ENCODE measurements at regions not wholly inside any gene's neighbourhood (a gene's known extent, or its start where the extent isn't known, plus 50 kb on each side); places are given as distances from the start of the nearest gene placed in this dataset.
"Not testable (repeated sequence)": the region's sequence is repeated elsewhere in the genome, so short reads cannot be mapped to it uniquely, and the experiment has no call there.

DNA sequence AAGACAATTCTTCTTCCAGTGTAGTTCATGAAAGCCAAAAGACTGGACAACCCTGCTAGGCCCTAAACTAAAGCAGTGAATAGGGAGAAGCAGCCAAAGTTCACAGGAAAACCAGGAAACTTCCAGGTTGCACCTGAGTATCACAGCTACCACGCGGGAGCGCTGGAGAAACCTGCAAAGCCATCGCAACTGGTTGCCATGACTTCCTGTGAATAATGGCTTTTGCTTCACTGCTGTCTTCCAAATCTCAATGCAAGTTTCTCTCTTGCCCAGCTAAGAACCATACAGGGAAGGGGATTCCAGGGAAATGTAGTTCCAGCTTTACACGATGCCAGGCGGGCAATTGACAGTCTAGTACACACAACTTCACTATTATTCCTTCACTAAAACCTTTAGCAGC, 114.1 kb downstream of the GXYLT1 start:
- no peak for DNase-seq

DNA sequence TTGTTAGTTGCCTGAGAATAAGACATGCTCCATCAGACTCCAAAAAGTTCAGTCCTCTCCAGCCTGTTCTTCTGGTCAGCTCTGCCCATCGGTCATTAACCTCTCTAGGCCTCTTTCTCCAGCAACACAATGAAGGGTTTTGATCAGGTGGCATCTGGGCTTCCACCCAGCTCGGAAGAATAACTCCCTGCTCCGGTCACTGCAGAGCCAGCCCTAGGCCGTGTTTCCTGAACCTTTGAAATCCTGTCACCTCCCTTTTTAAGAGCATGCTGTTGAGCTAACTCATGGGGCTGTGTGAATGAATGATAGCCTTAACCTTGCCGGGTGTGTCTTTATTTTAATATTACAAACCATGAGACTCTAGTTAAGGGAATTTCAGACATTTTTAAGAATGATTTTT, 117.1 kb downstream of the GXYLT1 start:
- DNase-seq: no peak

DNA sequence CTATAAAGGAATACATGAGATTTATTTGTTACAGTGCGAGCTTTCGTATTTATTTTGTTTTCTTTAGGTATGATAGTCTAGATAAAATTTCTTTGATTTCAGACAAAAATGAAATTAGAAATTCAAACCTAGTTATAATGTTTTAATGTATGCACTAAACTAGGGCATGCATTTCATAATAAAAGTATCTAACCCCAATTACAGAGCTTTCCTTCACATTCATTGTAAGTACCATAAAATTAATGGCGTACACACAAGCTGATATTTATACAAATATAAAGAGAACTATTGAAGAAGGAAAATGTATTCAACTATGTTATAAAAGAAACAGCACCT, 120.2 kb downstream of the GXYLT1 start:
- no peak for DNase-seq

DNA sequence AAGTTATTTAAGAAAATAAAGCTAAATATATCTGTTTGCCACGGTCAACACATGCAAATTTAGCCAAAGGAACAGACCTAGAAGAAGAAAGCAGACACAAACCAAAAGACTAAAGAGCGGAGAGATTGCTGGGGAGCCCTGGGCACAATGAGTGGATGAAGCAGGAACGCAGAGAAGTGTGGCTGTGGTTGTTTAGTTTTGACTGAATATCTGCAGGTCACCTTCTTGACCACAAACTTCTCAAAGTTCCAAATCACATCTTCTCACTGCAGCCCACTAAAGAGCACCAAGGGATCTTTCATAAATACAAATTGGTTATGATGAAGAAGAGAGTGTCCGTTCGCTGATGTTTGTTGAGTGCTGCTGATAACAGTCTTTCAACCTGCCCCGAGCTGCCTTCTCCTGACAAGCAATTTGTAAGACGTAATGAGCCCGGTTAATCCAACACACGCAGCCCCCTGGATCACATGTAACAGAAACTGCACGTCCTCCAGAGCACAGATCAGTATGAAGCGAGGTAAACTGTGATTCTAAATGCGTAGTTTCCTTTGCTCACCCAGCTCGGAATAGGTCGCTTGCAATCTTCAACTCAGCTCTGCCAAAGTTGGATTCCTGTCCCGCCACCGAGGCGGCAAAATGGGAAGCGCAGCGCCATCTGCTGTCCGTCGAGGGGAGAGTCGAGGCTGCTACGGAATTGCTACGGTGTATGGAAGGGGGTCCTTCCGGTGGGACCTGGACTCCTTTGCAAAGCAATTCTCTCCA, 120.8 kb downstream of the GXYLT1 start:
- peak; percentile 46 for DNase-seq

DNA sequence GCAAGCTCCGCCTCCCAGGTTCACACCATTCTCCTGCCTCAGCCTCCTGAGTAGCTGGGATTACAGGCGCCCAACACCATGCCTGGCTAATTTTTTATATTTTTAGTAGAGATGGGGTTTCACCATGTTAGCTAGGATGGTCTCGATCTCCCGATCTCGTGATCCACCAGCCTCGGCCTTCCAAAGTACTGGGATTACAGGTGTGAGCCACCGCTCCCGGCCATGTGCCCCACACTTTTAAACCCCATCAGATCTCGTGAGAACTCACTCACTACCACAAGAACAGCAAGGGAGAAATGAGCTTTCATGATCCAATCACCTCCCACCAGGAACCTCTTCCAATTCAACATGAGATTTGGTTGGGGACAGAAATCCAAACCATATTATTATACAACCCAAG, 122.7 kb downstream of the GXYLT1 start:
- DNase-seq: not testable (repeated sequence)

DNA sequence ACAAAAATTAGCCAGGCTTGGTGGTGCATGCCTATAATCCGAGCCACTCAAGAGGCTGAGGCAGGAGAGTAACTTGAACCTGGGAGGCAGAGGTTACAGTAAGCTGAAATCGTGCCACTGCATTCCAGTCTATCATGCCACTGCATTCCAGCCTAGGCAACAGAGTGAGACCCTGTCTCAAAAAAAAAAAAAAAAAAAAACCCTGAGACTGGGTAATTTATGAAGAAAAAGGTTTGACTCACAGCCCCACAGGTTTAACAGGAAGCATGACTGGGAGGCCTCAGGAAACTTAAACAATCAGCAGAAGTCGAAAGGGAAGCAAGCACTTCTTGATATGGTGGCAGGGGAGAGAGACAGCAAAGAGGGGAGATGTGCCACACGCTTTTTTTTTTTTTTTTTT, 123.2 kb downstream of the GXYLT1 start:
- DNase-seq: peak; percentile 7

DNA sequence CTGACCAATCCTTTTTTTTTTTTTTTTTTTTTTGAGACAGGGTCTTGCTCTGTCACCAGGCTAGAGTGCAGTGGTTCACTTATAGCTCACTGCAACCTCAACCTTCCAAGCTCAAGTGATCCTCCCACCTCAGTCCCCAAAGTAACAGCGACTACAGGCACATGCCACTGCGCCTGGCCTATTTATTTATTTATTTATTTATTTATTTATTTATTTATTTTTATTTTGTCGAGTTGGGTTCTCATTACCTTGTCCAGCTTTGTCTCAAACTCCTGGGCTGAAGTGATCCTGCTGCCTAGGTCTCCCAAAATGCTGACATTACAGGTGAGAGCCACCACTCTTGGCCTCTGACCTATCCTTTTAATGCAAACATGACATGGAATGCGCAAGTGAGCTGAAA, 124.4 kb downstream of the GXYLT1 start:
- DNase-seq: no peak

DNA sequence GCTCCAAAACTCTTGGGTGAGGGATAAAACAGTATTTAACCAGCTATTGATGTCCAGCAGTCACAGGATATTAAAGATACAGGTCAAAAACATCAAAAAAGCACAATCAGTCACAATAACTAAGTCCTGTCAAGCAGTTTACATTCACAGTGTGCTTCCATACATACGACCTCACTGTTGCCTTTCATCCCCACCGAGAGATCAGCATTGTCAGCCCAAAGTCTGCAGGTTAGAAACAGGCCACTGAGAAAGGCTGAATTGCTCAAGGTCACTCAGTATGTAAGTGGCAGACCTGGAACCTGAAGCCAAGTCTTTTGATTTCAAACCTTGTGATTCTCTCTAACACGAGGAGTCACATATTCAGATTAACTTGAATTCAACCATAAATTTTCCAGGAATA, 124.9 kb downstream of the GXYLT1 start:
- no peak for DNase-seq

DNA sequence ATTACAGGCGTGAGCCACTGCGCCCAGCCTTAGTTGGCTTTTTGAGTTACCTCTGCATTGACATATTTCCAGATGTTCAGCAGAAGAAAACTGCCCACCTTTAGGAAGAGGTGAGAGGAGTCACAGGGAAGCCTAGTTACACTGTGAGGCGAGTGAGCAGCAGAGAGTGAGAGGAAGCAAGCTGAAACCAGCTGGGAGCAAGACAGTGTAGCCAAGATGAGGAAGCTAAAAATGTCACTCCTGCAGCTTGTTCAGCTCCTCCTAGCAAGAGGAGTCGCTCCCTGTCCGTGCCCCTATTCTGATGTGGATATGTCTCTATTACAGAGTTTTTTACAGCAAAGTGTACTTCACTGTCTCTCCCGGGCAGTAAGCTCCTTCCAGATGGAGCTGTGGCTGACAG, 127.6 kb downstream of the GXYLT1 start:
- DNase-seq: no peak

DNA sequence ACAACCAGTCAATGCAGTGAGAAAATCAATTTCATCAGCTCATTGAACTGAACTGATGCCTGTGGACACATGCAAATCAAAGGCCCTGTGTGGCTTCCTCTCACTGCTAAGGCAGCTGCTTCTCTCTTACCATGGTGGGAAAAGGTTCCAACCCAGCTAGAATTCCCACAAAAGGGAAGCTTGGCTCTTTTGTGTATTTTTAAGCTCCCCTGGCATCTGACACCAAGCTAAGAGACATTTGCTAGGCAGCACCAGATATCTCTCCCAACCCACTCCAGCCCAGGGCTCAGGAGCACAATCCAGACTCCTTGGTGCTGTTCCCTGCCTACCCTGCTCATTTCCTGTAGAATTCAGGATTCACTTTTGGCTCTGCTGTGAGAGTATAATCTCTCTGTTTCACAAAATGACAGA, 129.6 kb downstream of the GXYLT1 start:
- no peak for DNase-seq

DNA sequence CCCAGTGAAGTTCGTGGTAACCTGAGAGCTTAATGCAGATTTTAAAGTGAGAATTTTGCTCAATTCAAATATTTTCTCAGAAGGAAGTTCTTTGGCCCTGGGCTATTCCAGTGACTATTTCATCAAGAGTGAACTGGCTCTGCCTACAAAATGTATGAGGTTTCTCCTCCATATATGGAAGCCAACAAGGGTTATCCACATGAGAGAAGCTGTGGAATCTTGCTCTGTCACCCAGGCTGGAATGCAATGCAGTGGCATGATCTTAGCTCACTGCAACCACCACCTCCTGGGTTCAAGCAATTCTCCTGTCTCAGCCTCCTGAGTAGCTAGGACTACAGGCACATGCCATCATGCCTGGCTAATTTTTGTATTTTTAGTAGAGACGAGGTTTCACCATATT, 132.2 kb downstream of the GXYLT1 start:
- DNase-seq: peak; percentile 75

DNA sequence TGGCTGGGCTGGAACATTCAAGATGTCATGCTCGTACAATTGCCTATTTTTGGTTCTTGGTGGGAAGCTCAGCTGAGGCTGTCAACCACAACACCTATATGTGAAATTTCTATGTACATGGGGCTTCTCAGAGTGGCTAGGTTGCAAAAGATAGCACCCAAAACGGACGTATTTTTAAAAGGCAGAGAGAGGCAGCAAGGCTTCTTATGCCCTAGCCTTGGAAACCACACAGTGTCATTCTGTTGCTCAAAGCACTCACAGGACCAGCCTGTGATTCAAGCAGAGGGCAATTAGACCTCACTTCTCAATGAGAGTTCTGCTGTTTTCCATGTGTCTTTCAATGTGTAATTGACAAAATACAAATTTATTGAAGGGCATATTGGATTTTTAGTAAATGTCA, 134.0 kb downstream of the GXYLT1 start:
- no peak for DNase-seq

DNA sequence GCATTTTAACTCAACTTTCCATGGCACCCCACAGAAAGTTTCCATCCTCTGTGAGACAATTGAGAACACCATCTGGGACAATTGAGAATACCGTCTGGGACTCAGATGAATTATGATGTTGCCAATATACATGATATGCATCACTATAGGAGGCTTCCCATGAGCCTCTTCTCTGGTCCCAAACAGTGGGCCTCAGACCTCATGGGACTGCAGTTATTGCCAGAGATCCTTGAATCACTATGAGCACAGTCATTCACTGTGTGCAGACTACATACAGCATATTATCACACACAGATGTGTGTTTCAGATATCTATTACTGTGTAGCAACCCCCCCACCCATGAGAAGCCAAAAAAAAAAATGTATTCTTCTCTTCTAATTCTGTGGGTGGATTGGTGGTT, 134.4 kb downstream of the GXYLT1 start:
- DNase-seq: no peak

DNA sequence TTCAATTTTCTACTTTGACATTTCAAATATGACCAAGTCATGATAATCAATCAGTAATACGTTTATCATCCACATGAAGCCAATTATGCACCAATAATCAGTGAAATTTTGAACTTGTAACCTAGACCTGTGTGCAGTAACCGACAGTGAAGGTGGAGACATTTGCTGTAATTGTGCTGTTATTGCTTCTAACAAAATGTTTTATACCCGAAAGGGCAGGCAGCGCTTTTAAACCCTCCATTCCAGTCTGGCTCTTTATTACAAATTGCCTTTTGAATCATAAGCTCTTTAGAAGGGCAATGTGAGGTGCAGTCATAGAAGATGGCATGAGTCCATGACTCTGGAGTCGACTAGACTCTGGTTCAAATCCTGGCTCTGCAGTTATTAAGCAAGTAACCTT, 135.7 kb downstream of the GXYLT1 start:
- no peak for DNase-seq

DNA sequence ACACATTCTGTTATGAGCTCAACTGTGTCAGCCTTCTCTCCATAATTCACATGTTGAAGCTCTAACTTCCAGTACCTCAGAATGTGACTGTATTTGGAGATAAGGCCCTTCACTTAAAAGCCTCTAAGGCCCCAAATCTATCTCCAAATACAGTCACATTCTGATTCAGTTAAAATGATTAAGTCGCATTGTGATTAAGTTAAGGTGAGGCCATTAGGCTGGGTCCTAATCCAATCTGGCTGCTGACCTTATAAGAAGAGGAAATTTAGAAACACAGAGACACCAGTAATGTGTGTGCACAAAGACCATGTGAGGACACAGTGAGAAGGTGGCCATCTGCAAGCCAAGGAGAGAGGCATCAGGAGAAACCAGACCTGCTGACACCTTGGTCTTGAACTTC, 141.6 kb downstream of the GXYLT1 start:
- DNase-seq: no peak

DNA sequence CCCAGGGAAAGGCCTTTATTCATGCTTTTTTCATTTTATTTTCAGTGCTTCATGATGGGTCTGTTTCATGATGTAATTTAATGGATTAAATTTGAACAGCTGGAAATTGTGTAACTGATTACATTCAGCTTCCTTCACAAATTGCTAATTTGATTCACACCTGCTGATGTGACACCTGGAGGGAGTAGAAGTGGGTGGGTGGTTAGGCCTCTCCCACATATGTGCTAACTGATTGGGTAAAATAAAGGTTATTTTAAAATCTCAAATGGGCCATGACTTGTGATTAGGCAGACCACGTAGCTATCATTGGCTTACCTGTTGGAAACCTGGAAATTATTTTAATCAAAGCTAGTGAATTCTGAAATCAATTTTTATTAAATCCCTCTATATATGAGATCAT, 142.1 kb downstream of the GXYLT1 start:
- no peak for DNase-seq

DNA sequence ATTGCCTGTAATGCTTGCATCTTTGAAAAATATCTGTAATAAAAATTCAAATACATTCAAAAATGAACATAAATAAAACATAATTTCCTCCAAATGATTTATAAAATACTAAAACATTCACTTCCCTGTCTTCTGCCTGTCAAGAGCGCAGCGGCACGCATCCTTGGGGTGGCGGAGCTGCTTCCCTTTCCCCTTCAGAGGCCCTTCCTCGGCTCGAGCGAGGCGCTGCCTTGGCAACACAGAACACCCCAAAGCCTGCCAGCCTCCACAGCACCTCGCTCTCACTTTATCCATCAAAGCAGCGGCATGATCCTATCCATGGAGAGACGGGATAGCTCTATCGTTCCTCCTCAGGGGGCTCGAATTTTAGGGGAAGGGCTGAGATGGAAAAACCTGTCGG, 146.2 kb downstream of the GXYLT1 start:
- DNase-seq: no peak

DNA sequence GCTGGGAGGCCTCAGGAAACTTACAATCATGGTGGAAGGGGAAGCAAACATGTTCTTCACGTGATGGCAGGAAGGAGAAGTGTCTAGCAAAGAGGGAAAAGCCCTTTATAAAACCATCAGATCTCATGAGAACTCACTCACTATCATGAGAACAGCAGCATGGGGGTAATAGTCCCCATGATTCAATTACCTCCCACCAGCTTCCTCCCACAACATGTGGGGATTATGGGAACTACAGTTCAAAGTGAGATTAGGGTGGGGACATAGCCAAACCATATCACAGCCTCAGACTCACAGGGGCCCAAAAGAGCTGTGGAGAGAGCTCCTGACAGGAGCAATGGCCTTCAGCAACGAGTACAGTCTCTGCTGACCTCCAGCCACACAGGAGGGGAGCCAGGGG, 151.4 kb downstream of the GXYLT1 start:
- DNase-seq: no peak

DNA sequence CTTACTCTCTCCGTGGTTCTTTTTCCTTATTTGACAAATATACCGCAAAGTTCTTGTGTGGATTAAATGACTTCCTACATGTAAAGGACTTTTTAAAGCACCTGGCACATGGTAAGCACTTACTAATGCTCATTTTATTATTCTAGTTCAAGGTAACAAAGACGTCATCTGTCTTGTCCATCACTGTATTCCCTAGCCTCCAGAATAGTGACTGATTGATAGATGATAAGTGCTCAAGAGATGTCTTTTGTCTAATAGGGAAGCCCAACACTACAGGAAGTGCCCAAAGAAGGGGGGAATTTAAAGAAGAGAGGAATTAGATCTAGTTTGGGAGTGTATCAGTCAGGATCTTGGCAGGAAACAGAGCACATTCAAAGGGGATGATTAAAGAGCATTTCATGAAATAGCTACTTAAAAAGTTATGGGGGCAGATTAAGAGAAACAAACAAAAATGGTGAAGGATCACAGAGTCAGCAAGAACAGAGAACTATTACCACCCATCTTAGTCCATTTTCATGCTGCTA, 151.9 kb downstream of the GXYLT1 start:
- DNase-seq: no peak

DNA sequence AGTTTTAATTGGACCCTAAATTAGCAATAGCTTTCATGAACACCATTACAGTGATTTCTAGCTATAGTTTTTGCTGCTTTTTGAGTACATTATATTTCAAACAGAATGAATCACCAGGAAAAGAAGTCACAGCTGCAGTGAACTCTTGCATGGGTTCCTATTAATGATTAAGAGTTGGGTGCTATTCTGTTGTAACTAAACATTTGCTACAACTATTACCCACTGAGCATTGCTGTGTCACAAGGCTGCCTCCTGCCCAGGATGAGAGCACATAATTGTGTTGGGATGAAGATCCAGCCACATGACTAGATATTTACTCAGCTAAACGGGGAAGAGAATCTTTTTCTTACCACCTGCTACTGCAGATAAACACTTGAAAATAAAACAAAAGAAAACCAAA, 152.7 kb downstream of the GXYLT1 start:
- peak; percentile 92 for DNase-seq

DNA sequence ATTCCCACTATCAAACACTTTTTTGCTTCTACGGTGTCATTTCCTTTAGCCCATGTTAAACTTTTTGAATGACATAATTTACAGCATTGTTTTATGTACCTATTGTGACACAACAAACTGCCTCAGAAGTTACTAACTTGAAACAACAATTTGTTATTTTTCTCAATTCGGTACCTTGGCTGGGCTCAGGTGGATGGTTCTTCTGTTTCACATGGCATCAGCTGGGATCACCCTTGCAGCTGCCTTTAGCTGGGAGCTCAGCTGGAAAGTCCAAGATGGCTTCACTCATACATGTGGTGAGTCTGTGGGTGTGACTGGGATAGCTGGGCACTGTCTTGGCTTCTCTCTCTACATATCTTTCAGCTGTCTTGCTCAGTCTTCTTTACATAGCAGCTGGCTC, 156.0 kb downstream of the GXYLT1 start:
- DNase-seq: no peak

DNA sequence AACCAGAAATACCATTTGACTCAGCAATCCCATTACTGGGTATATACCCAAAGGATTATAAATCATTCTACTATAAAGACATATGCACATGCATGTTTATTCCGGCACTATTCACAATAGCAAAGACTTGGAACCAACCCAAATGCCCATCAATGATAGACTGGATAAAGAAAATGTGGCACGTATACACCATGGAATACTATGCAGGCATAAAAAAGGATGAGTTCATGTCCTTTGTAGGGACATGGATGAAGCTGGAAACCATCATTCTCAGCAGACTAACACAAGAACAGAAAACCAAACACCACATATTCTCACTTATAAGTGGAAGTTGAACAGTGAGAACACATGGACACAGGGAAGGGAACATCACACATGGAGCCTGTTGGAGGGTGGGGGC, 158.2 kb downstream of the GXYLT1 start:
- DNase-seq: not testable (repeated sequence)

DNA sequence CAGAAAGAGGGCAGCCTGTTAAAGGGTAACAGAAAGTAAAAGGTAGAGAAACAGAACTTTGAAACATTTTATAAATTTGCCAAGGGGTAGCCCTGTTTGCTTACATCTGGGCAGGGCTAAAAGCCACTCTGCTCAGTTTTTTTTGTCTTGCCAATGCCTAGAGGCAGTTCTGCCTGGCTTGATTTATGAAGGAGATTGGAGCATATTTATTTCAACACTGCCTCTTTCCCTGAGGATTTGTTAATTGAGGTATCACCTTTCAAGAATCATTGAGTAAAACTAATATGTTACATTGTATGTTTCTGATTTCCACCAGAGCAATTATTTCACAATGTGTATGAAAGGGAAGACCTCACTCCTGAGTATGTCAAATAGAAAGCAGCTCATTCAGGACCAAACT, 160.8 kb downstream of the GXYLT1 start:
- DNase-seq: no peak

DNA sequence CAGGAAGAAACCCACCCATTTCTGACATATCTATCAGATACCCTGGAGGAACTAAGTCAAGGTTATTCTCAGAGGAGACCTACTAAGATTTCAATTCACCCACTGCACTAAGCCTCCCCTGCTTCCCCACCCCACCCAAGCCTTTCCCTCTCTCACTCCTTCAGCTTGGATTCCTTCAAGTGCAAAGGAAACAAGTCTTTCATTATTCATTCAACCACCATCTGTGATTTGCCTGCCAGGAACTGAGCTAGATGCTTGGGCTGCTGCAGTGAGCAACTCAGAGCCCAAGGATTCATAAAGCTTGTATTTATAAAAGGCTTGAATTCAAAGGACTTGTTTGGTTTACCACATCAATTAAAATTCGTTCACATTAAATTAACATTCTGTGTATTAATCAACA, 161.3 kb downstream of the GXYLT1 start:
- DNase-seq: no peak

DNA sequence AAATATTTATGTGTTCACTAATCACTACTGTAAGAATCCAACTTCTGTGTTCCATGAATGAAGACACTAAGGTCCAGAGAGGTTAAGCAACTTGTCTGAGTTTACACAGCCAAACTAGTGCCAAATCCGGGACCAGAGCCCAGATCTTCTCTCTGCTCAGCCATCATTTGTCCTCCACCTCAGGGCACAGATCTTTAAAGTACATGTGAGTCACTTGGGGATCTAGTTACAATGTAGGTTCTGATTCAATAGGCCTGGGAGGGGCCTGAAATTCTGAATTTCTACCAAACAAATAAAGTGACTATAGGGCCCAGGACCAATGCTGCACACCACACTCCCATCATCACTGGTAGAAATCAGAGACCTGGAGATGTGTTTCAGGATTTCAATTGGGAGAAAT, 162.9 kb downstream of the GXYLT1 start:
- DNase-seq: no peak

Measured in kidney glomerular epithelial cell (primary cell).